ENCODE measurements at regions not wholly inside any gene's neighbourhood (a gene's known extent, or its start where the extent isn't known, plus 50 kb on each side); places are given as distances from the start of the nearest gene placed in this dataset.
"Not testable (repeated sequence)": the region's sequence is repeated elsewhere in the genome, so short reads cannot be mapped to it uniquely, and the experiment has no call there.

- not testable (repeated sequence) for H2BK5ac ChIP-seq (ENCODE audit: low read depth, low read length, poor library complexity); H4K8ac ChIP-seq (ENCODE audit: low read depth, low read length); H3K4me3 ChIP-seq (ENCODE audit: low read depth, low read length); H3K79me2 ChIP-seq (ENCODE audit: control insufficient read depth, insufficient read depth, low read length, poor library complexity); H2BK120ac ChIP-seq (ENCODE audit: insufficient read depth, low read length, poor library complexity); H3K27me3 ChIP-seq (ENCODE audit: insufficient read depth, low read length); H3K4ac ChIP-seq (ENCODE audit: low read depth, low read length); H4K12ac ChIP-seq (ENCODE audit: low read depth, low read length); H3K14ac ChIP-seq (ENCODE audit: low read length); H2BK12ac ChIP-seq (ENCODE audit: low read length); H3K4me2 ChIP-seq (ENCODE audit: low read length); H3K36me3 ChIP-seq (ENCODE audit: control insufficient read depth in 1 of 2, insufficient read depth in 2 of 2, low read length in 2 of 2); H2AFZ ChIP-seq (ENCODE audit: insufficient read depth, low read length, poor library complexity); H3K23ac ChIP-seq (ENCODE audit: low read length); H3K9ac ChIP-seq (ENCODE audit: low read length); H3K27ac ChIP-seq (ENCODE audit: low read depth, low read length); H3K4me1 ChIP-seq (ENCODE audit: control insufficient read depth in 1 of 2, insufficient read depth in 2 of 2, low read length in 2 of 2); H2AK5ac ChIP-seq (ENCODE audit: low read length); H3K18ac ChIP-seq (ENCODE audit: low read length); H3K79me1 ChIP-seq (ENCODE audit: low read length); H3K9me3 ChIP-seq (ENCODE audit: insufficient read depth, low read depth, low read length); DNase-seq; H4K91ac ChIP-seq (ENCODE audit: low read depth, low read length)
- WGBS (ENCODE audit: extremely low coverage, insufficient coverage, insufficient read length) = no CpG with 5 or more reads among the region's 4 CpGs
These were observed 125.3 kb upstream of the NBPF26 start for GRCh38 chr1:120598331-120598951.

GRCh38 chr1:120599511-120599910, 124.2 kb upstream of the NBPF26 start:
- not testable (repeated sequence) for H2BK12ac ChIP-seq (ENCODE audit: low read length); H3K79me2 ChIP-seq (ENCODE audit: control insufficient read depth, insufficient read depth, low read length, poor library complexity); H3K4me1 ChIP-seq (ENCODE audit: control insufficient read depth in 1 of 2, insufficient read depth in 2 of 2, low read length in 2 of 2); H3K4ac ChIP-seq (ENCODE audit: low read depth, low read length); H2BK120ac ChIP-seq (ENCODE audit: insufficient read depth, low read length, poor library complexity); DNase-seq; H3K9ac ChIP-seq (ENCODE audit: low read length); H3K9me3 ChIP-seq (ENCODE audit: insufficient read depth, low read depth, low read length); H3K27me3 ChIP-seq (ENCODE audit: insufficient read depth, low read length); H2AK5ac ChIP-seq (ENCODE audit: low read length); H3K36me3 ChIP-seq (ENCODE audit: control insufficient read depth in 1 of 2, insufficient read depth in 2 of 2, low read length in 2 of 2); H3K23ac ChIP-seq (ENCODE audit: low read length); H3K4me3 ChIP-seq (ENCODE audit: low read depth, low read length); H3K27ac ChIP-seq (ENCODE audit: low read depth, low read length); H4K91ac ChIP-seq (ENCODE audit: low read depth, low read length); H2BK5ac ChIP-seq (ENCODE audit: low read depth, low read length, poor library complexity); H3K18ac ChIP-seq (ENCODE audit: low read length); H3K4me2 ChIP-seq (ENCODE audit: low read length); H3K79me1 ChIP-seq (ENCODE audit: low read length); H4K8ac ChIP-seq (ENCODE audit: low read depth, low read length); H4K12ac ChIP-seq (ENCODE audit: low read depth, low read length); H2AFZ ChIP-seq (ENCODE audit: insufficient read depth, low read length, poor library complexity); H3K14ac ChIP-seq (ENCODE audit: low read length)
- WGBS (ENCODE audit: extremely low coverage, insufficient coverage, insufficient read length) = no CpG with 5 or more reads among the region's 3 CpGs

- not testable (repeated sequence) for H2BK5ac ChIP-seq (ENCODE audit: low read depth, low read length, poor library complexity); H3K4ac ChIP-seq (ENCODE audit: low read depth, low read length); H3K18ac ChIP-seq (ENCODE audit: low read length); H2BK120ac ChIP-seq (ENCODE audit: insufficient read depth, low read length, poor library complexity); H3K79me1 ChIP-seq (ENCODE audit: low read length); H3K4me1 ChIP-seq (ENCODE audit: control insufficient read depth in 1 of 2, insufficient read depth in 2 of 2, low read length in 2 of 2); H4K91ac ChIP-seq (ENCODE audit: low read depth, low read length); H3K4me3 ChIP-seq (ENCODE audit: low read depth, low read length); H4K8ac ChIP-seq (ENCODE audit: low read depth, low read length); H3K4me2 ChIP-seq (ENCODE audit: low read length); H3K27ac ChIP-seq (ENCODE audit: low read depth, low read length); DNase-seq; H2BK12ac ChIP-seq (ENCODE audit: low read length); H3K79me2 ChIP-seq (ENCODE audit: control insufficient read depth, insufficient read depth, low read length, poor library complexity); H3K9ac ChIP-seq (ENCODE audit: low read length); H2AK5ac ChIP-seq (ENCODE audit: low read length); H3K23ac ChIP-seq (ENCODE audit: low read length); H2AFZ ChIP-seq (ENCODE audit: insufficient read depth, low read length, poor library complexity); H3K9me3 ChIP-seq (ENCODE audit: insufficient read depth, low read depth, low read length); H3K36me3 ChIP-seq (ENCODE audit: control insufficient read depth in 1 of 2, insufficient read depth in 2 of 2, low read length in 2 of 2); H4K12ac ChIP-seq (ENCODE audit: low read depth, low read length); H3K27me3 ChIP-seq (ENCODE audit: insufficient read depth, low read length); H3K14ac ChIP-seq (ENCODE audit: low read length)
- WGBS (ENCODE audit: extremely low coverage, insufficient coverage, insufficient read length) = no CpG with 5 or more reads among the region's 3 CpGs
These were observed 123.2 kb upstream of the NBPF26 start for GRCh38 chr1:120600442-120601041.

- H3K4me2 ChIP-seq (ENCODE audit: low read length); H3K23ac ChIP-seq (ENCODE audit: low read length); H2BK12ac ChIP-seq (ENCODE audit: low read length); H2BK120ac ChIP-seq (ENCODE audit: insufficient read depth, low read length, poor library complexity); H3K4ac ChIP-seq (ENCODE audit: low read depth, low read length); DNase-seq; H2AK5ac ChIP-seq (ENCODE audit: low read length); H2AFZ ChIP-seq (ENCODE audit: insufficient read depth, low read length, poor library complexity); H3K79me1 ChIP-seq (ENCODE audit: low read length); H3K9me3 ChIP-seq (ENCODE audit: insufficient read depth, low read depth, low read length); H3K79me2 ChIP-seq (ENCODE audit: control insufficient read depth, insufficient read depth, low read length, poor library complexity); H3K36me3 ChIP-seq (ENCODE audit: control insufficient read depth in 1 of 2, insufficient read depth in 2 of 2, low read length in 2 of 2); H3K27me3 ChIP-seq (ENCODE audit: insufficient read depth, low read length); H3K4me1 ChIP-seq (ENCODE audit: control insufficient read depth in 1 of 2, insufficient read depth in 2 of 2, low read length in 2 of 2); H3K14ac ChIP-seq (ENCODE audit: low read length); H3K4me3 ChIP-seq (ENCODE audit: low read depth, low read length); H4K12ac ChIP-seq (ENCODE audit: low read depth, low read length); H3K27ac ChIP-seq (ENCODE audit: low read depth, low read length); H3K18ac ChIP-seq (ENCODE audit: low read length); H3K9ac ChIP-seq (ENCODE audit: low read length); H4K91ac ChIP-seq (ENCODE audit: low read depth, low read length); H2BK5ac ChIP-seq (ENCODE audit: low read depth, low read length, poor library complexity); H4K8ac ChIP-seq (ENCODE audit: low read depth, low read length): not testable (repeated sequence)
- WGBS (ENCODE audit: extremely low coverage, insufficient coverage, insufficient read length) = no CpG with 5 or more reads among the region's 3 CpGs
These were observed 115.9 kb upstream of the NBPF26 start for GRCh38 chr1:120607882-120608281.
